ENCODE measurements at regions not wholly inside any gene's neighbourhood (a gene's known extent, or its start where the extent isn't known, plus 50 kb on each side); places are given as distances from the start of the nearest gene placed in this dataset.

- no peak for DNase-seq
These were observed 992.2 kb upstream of the ACVR2A start for GRCh38 chr2:146852661-146853060.

GRCh38 chr2:146850746-146851145, 994.1 kb upstream of the ACVR2A start:
- no peak for DNase-seq

GRCh38 chr2:146847846-146848245, 997.0 kb upstream of the ACVR2A start:
- no peak for DNase-seq

- DNase-seq: no peak
These were observed 1000.4 kb upstream of the ACVR2A start for GRCh38 chr2:146844226-146844990.

- no peak for DNase-seq
These were observed 1007.0 kb upstream of the ACVR2A start for GRCh38 chr2:146837857-146838256.

GRCh38 chr2:146826388-146826787, 1018.4 kb upstream of the ACVR2A start:
- no peak for DNase-seq

- DNase-seq: no peak
These were observed 1023.0 kb upstream of the ACVR2A start for GRCh38 chr2:146821836-146822316.

- no peak for DNase-seq
These were observed 1024.2 kb upstream of the ACVR2A start for GRCh38 chr2:146820672-146821071.

GRCh38 chr2:146818122-146818521, 1026.7 kb upstream of the ACVR2A start:
- no peak for DNase-seq

- no peak for DNase-seq
These were observed 1027.2 kb upstream of the ACVR2A start for GRCh38 chr2:146817613-146818012.

- DNase-seq: no peak
These were observed 1029.9 kb upstream of the ACVR2A start for GRCh38 chr2:146814971-146815370.

GRCh38 chr2:146807568-146808168, 1037.2 kb upstream of the ACVR2A start:
- DNase-seq: no peak

- no peak for DNase-seq
These were observed 1038.3 kb upstream of the ACVR2A start for GRCh38 chr2:146806364-146807005.

- DNase-seq: no peak
These were observed 1040.5 kb upstream of the ACVR2A start for GRCh38 chr2:146804288-146804687.

GRCh38 chr2:146801886-146802285, 1042.9 kb upstream of the ACVR2A start:
- no peak for DNase-seq

- no peak for DNase-seq
These were observed 1058.4 kb upstream of the ACVR2A start for GRCh38 chr2:146786396-146786795.

- DNase-seq: no peak
These were observed 1059.7 kb upstream of the ACVR2A start for GRCh38 chr2:146785101-146785500.

- no peak for DNase-seq
These were observed 1060.2 kb upstream of the ACVR2A start for GRCh38 chr2:146784602-146785001.

GRCh38 chr2:146777181-146777580, 1067.6 kb upstream of the ACVR2A start:
- no peak for DNase-seq

GRCh38 chr2:146776596-146776995, 1068.2 kb upstream of the ACVR2A start:
- no peak for DNase-seq

GRCh38 chr2:146771531-146771930, 1073.3 kb upstream of the ACVR2A start:
- DNase-seq: no peak

GRCh38 chr2:146764301-146764700, 1080.5 kb upstream of the ACVR2A start:
- no peak for DNase-seq

- no peak for DNase-seq
These were observed 1082.0 kb upstream of the ACVR2A start for GRCh38 chr2:146762786-146763185.

GRCh38 chr2:146754606-146755005, 1090.2 kb upstream of the ACVR2A start:
- DNase-seq: no peak

Measured in T-helper 2 cell (primary cell).